GM12892 (cell line): ENCODE measurements at regions not wholly inside any gene's neighbourhood (a gene's known extent, or its start where the extent isn't known, plus 50 kb on each side); places are given as distances from the start of the nearest gene placed in this dataset.

Source experiments
- POLR2A ChIP-seq: IDR thresholded peaks from 2 replicates; pipeline ENCODE4 v1.6.1; 2011; ENCODE audit warnings: low read depth, low read length, control low read depth
- POLR2AphosphoS5 ChIP-seq: IDR thresholded peaks from 2 replicates; pipeline ENCODE4 v1.6.1; 2011; ENCODE audit warnings: low read depth, low read length, control low read depth

DNA sequence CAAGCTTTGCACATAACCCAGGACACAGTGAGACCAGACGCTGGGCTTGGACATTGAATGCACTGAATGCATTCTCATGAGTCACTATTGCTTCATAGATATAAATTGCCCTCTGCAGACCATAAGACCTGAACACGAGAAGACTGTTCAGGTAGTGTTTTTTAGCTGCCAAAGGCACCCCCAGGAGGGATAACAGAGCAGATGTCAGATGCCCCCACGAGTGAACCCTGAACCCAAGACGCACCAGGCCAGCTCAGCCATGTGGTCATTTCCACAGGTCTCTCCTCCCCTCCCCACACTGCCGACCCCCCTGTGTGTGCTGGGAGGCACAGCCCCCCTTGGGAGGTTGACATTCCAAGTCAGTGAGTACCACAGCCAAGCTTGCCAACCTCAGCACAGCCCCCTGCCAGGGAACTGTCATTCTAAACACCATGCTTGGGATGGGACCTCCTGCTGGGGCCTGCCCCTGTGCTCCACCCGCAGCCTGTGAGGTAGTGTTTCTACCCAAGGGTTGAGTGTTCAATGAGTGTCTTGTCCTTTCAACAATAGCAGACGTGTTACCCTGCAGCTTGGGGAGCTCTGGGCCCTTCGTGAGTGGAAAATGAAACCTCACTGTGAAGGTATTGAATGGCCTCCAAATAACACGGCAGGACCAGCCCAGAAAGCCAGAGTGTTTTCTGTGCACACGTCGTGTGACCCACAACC, 68.2 kb downstream of the PSMG1 start:
- TF ChIP-seq POLR2A, result no peak
- TF ChIP-seq POLR2AphosphoS5, result no peak
